HG03280 (cell line): ENCODE measurements at regions not wholly inside any gene's neighbourhood (a gene's known extent, or its start where the extent isn't known, plus 50 kb on each side); places are given as distances from the start of the nearest gene placed in this dataset.
"Not testable (repeated sequence)": the region's sequence is repeated elsewhere in the genome, so short reads cannot be mapped to it uniquely, and the experiment has no call there.

Experiments used
- ATAC-seq: cut with Tn5 transposase; IDR thresholded peaks from one replicate; pipeline ENCODE4 v1.9.1; 2021; ENCODE audit warnings: mild to moderate bottlenecking, moderate library complexity; ENCODE audit not compliant: unreplicated experiment

- no peak for ATAC-seq
Measured at GRCh38 chr13:54390841-54391240, 1362.2 kb downstream of the OLFM4 start.

GRCh38 chr13:54394085-54394700, 1365.6 kb downstream of the OLFM4 start:
- ATAC-seq: no peak

GRCh38 chr13:54394908-54395307, 1366.3 kb downstream of the OLFM4 start:
- no peak for ATAC-seq

- ATAC-seq: no peak
Measured at GRCh38 chr13:54402495-54402894, 1373.9 kb downstream of the OLFM4 start.

GRCh38 chr13:54415753-54416366, 1387.2 kb downstream of the OLFM4 start:
- no peak for ATAC-seq

- not testable (repeated sequence) for ATAC-seq
Measured at GRCh38 chr13:54422946-54423345, 1394.3 kb downstream of the OLFM4 start.

GRCh38 chr13:54424344-54424743, 1395.7 kb downstream of the OLFM4 start:
- ATAC-seq: no peak

- no peak for ATAC-seq
Measured at GRCh38 chr13:54433493-54434206, 1405.0 kb downstream of the OLFM4 start.

- not testable (repeated sequence) for ATAC-seq
Measured at GRCh38 chr13:54440853-54441400, 1412.3 kb downstream of the OLFM4 start.

GRCh38 chr13:54445453-54445852, 1416.8 kb downstream of the OLFM4 start:
- no peak for ATAC-seq

- no peak for ATAC-seq
Measured at GRCh38 chr13:54445865-54446264, 1417.3 kb downstream of the OLFM4 start.

- no peak for ATAC-seq
Measured at GRCh38 chr13:54449922-54450321, 1421.3 kb downstream of the OLFM4 start.

GRCh38 chr13:54484166-54484565, 1455.6 kb downstream of the OLFM4 start:
- ATAC-seq: no peak

- no peak for ATAC-seq
Measured at GRCh38 chr13:54486421-54487166, 1458.0 kb downstream of the OLFM4 start.

- no peak for ATAC-seq
Measured at GRCh38 chr13:54489359-54489758, 1460.7 kb downstream of the OLFM4 start.

- no peak for ATAC-seq
Measured at GRCh38 chr13:54492995-54493394, 1464.4 kb downstream of the OLFM4 start.

GRCh38 chr13:54511366-54511765, 1482.8 kb downstream of the OLFM4 start:
- ATAC-seq: no peak

GRCh38 chr13:54513254-54513653, 1484.6 kb downstream of the OLFM4 start:
- no peak for ATAC-seq

GRCh38 chr13:54536112-54536511, 1507.5 kb downstream of the OLFM4 start:
- ATAC-seq: no peak

- ATAC-seq: no peak
Measured at GRCh38 chr13:54563286-54563685, 1534.7 kb downstream of the OLFM4 start.

- ATAC-seq: not testable (repeated sequence)
Measured at GRCh38 chr13:54572037-54572436, 1543.4 kb downstream of the OLFM4 start.
